B cell (primary cell): ENCODE measurements at regions not wholly inside any gene's neighbourhood (a gene's known extent, or its start where the extent isn't known, plus 50 kb on each side); places are given as distances from the start of the nearest gene placed in this dataset.

Experiments
- ATAC-seq: fragments of 200-7000 bp; cut with Tn5 transposase; one replicate; pipeline ENCODE4 v1.10.0; 2021; ENCODE audit warnings: low read depth, mild to moderate bottlenecking, moderate number of reproducible peaks, moderate library complexity
- CTCF ChIA-PET: fragments of 350-600 bp; sonication (Branson Sonifier 250); formaldehyde crosslinking; loops from one replicate; lab custom pipeline; 2021; ENCODE audit warnings: antibody characterized with exemption, inconsistent platforms; lab: Charles Lee
- POLR2A ChIA-PET: fragments of 350-600 bp; sonication (Branson Sonifier 250); formaldehyde crosslinking; loops from one replicate; lab custom pipeline; 2021; ENCODE audit warnings: antibody characterized with exemption; lab: Charles Lee
- DNase-seq: peaks from one replicate; pipeline ENCODE4 v3.0.0; 2013
- H2AFZ ChIP-seq: 2 replicates; pipeline ENCODE4 v1.6.1; 2012; ENCODE audit warnings: mild to moderate bottlenecking, low read depth, low read length; ENCODE audit not compliant: insufficient read depth, poor library complexity, severe bottlenecking
- H3K27ac ChIP-seq, 2 donors: 1 replicate in 1 of 2; 2 replicates in 1 of 2; pipeline ENCODE4 v1.5.1; 2012 to 2013; ENCODE audit warnings: low read length in 2 of 2, mild to moderate bottlenecking in 2 of 2, moderate library complexity in 1 of 2
- H3K27me3 ChIP-seq, 4 experiments: fragments of 200-600 bp in 1 of 4; sonication (generic) in 1 of 4; replicated peaks in 1 of 4; 1 replicate in 2 of 4; 2 replicates in 2 of 4; pipeline versions ENCODE4 v1.6.1 to v1.7.0; 2013 to 2016; ENCODE audit warnings: low read length in 3 of 4, mild to moderate bottlenecking in 2 of 4, mixed read lengths in 1 of 4, moderate library complexity in 1 of 4; ENCODE audit not compliant: insufficient read depth in 4 of 4, control insufficient read depth in 3 of 4; ENCODE audit errors: control extremely low read depth in 1 of 4
- H3K36me3 ChIP-seq, 2 experiments: replicated peaks in 1 of 2; 1 replicate in 1 of 2; 2 replicates in 1 of 2; pipeline versions ENCODE4 v1.6.1 to v1.7.1; 2013; ENCODE audit warnings: low read length in 1 of 2; ENCODE audit not compliant: insufficient read depth in 2 of 2, control insufficient read depth in 1 of 2; ENCODE audit errors: control extremely low read depth in 1 of 2, extremely low read depth in 1 of 2
- H3K4me1 ChIP-seq, 2 donors: fragments of 200-600 bp in 1 of 2; sonication (generic) in 1 of 2; 1 replicate in 1 of 2; 2 replicates in 1 of 2; pipeline versions ENCODE4 v1.5.1 to v1.6.1; 2013 to 2017; ENCODE audit warnings: low read length in 2 of 2; ENCODE audit not compliant: control insufficient read depth in 2 of 2, insufficient read depth in 2 of 2
- H3K4me2 ChIP-seq: replicated peaks from 2 replicates; pipeline ENCODE3; 2012; ENCODE audit warnings: mild to moderate bottlenecking, low read depth, low read length; ENCODE audit not compliant: poor library complexity, severe bottlenecking
- H3K4me3 ChIP-seq, 5 experiments: fragments of 200-600 bp in 1 of 5; sonication (generic) in 1 of 5; 1 replicate in 3 of 5; 2 replicates in 2 of 5; pipeline versions ENCODE4 v1.5.1 to v1.7.0; 2011 to 2016; ENCODE audit warnings: low read length in 4 of 5, mild to moderate bottlenecking in 4 of 5, low read depth in 2 of 5, control low read depth in 1 of 5, moderate library complexity in 1 of 5; ENCODE audit not compliant: insufficient read depth in 1 of 5; ENCODE audit errors: control extremely low read depth in 1 of 5, extremely low read depth in 1 of 5
- H3K79me2 ChIP-seq: fragments of 200-600 bp; sonication (generic); one replicate; pipeline ENCODE4 v1.6.0; 2016; ENCODE audit warnings: low read length; ENCODE audit not compliant: control insufficient read depth, insufficient read depth
- H3K9ac ChIP-seq: fragments of 200-600 bp; sonication (generic); 2 replicates; pipeline ENCODE4 v1.6.1; 2017; ENCODE audit warnings: mild to moderate bottlenecking, low read length, moderate library complexity
- H3K9me3 ChIP-seq, 3 donors: one replicate each; pipeline versions ENCODE4 v1.6.1 to v1.7.1; 2013; ENCODE audit warnings: low read length in 2 of 3; ENCODE audit not compliant: control insufficient read depth in 2 of 3, insufficient read depth in 1 of 3; ENCODE audit errors: control extremely low read depth in 1 of 3
- H4K20me1 ChIP-seq: 2 replicates; pipeline ENCODE4 v1.6.0; 2012; ENCODE audit warnings: mild to moderate bottlenecking, low read length; ENCODE audit not compliant: insufficient read depth, control insufficient read depth, poor library complexity, severe bottlenecking
- H3K27ac Mint-ChIP-seq: one replicate; pipeline ENCODE4 v1.8.0; 2021; ENCODE audit warnings: mixed read lengths
- H3K27me3 Mint-ChIP-seq: one replicate; pipeline ENCODE4 v1.8.0; 2021; ENCODE audit warnings: mixed read lengths
- H3K4me1 Mint-ChIP-seq: one replicate; pipeline ENCODE4 v1.8.0; 2021; ENCODE audit warnings: mixed read lengths
- H3K4me3 Mint-ChIP-seq: one replicate; pipeline ENCODE4 v1.8.0; 2021; ENCODE audit warnings: mixed read lengths
- H3K9me3 Mint-ChIP-seq: one replicate; pipeline ENCODE4 v1.8.0; 2022; ENCODE audit warnings: mixed read lengths; ENCODE audit not compliant: insufficient read depth
- EZH2 ChIP-seq: IDR thresholded peaks from 2 replicates; pipeline ENCODE4 v1.6.1; 2012; ENCODE audit warnings: borderline replicate concordance, low read depth, mild to moderate bottlenecking, moderate library complexity, low read length; ENCODE audit not compliant: insufficient read depth, poor library complexity, severe bottlenecking
- WGBS: methylation state at CpG from one replicate; pipeline ENCODE4 v1.1.5; 2013; ENCODE audit warnings: missing lambda C conversion rate; ENCODE audit not compliant: insufficient coverage; 5-methylcytosine and 5-hydroxymethylcytosine counted together
- intact Hi-C: fragments of 100-400 bp; cut with micrococcal nuclease; formaldehyde crosslinking; loops from one replicate; pipeline ENCODE4 v1.10.0; 2022
- TF ChIP-seq, protein P1 (sequence below): fragments of 200-600 bp; IDR thresholded peaks from one replicate; pipeline ENCODE4 v1.8.0; 2022; ENCODE audit warnings: antibody characterized with exemption, mild to moderate bottlenecking

DNA sequence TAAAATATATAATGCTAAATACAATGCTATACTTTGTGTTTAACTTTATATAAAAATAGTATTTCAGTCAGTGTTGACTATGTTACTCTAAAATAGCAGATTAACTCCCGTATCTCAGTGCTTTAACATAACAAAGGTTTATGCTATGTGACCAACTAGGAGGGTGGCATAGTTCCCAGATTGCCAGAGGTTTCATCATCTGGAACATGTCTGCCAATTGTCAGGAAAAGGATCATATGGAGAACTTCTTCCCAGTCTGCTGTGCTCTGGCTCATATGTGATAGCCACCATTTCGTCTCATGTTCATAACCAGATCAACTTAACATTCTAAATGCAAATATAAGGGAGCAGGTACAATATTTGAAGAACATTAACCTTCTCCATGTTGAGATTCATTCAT is 720.2 kb downstream of the MCTP2 start:
- no peak for DNase-seq
- intact Hi-C loops, result no loop called here
- no peak for ATAC-seq
- H3K36me3 ChIP-seq, result no peaks in the 10 kb centered on the region
- H3K9ac ChIP-seq, result no peak overlapping the region
- TF ChIP-seq, protein P1, sequence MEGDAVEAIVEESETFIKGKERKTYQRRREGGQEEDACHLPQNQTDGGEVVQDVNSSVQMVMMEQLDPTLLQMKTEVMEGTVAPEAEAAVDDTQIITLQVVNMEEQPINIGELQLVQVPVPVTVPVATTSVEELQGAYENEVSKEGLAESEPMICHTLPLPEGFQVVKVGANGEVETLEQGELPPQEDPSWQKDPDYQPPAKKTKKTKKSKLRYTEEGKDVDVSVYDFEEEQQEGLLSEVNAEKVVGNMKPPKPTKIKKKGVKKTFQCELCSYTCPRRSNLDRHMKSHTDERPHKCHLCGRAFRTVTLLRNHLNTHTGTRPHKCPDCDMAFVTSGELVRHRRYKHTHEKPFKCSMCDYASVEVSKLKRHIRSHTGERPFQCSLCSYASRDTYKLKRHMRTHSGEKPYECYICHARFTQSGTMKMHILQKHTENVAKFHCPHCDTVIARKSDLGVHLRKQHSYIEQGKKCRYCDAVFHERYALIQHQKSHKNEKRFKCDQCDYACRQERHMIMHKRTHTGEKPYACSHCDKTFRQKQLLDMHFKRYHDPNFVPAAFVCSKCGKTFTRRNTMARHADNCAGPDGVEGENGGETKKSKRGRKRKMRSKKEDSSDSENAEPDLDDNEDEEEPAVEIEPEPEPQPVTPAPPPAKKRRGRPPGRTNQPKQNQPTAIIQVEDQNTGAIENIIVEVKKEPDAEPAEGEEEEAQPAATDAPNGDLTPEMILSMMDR, result no peak
- no peak for TF ChIP-seq EZH2
- POLR2A ChIA-PET, result no interaction called here
- CTCF ChIA-PET, result no interaction called here
- Mint-ChIP-seq H3K4me3 (no peak overlapping the region), H3K27ac (no peak overlapping the region), H3K27me3 (no peaks in the 10 kb centered on the region), H3K9me3 (peaks cover 7% of the 10 kb centered on the region), H3K4me1 (no peaks in the 10 kb centered on the region)
- no peak overlapping the region for H3K27ac ChIP-seq
- no CpG with 5 or more reads among the region's 2 CpGs for WGBS
- H3K79me2 ChIP-seq, result no peaks in the 10 kb centered on the region
- H3K9me3 ChIP-seq, result no peaks in the 10 kb centered on the region
- no peaks in the 10 kb centered on the region for H3K27me3 ChIP-seq
- no peak overlapping the region for H3K4me3 ChIP-seq
- H3K4me2 ChIP-seq, result no peak overlapping the region
- H3K4me1 ChIP-seq, result no peaks in the 10 kb centered on the region
- no peak overlapping the region for H2AFZ ChIP-seq
- H4K20me1 ChIP-seq, result no peaks in the 10 kb centered on the region

DNA sequence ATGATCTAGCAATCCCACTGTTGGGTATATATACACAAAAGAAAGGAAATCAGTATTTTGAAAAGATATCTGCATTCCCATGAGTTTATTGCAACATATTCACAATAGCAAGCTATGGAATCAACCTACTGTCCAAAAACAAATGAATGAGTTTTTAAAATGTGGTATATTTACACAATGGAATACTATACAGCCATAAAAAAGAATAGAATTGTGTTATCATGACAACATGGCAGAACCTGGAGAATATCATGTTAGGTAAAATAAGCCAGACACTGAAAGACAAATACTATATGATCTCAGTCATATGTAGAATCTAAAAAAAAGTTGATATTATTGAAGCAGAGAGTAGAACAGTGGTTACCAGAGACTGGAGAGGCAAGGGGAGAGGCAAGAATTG is 732.6 kb downstream of the MCTP2 start:
- DNase-seq, result no peak
- Histone ChIP-seq H3K4me1 (no peaks in the 10 kb centered on the region), H3K36me3 (no peaks in the 10 kb centered on the region), H3K9ac (no peak overlapping the region), H3K27ac (no peak overlapping the region), H3K4me2 (no peak overlapping the region), H2AFZ (no peak overlapping the region), H3K27me3 (no peaks in the 10 kb centered on the region), H3K79me2 (no peaks in the 10 kb centered on the region), H3K9me3 (peaks cover 0 to 6% (median 0%) of the 10 kb centered on the region in 3 donors), H4K20me1 (no peaks in the 10 kb centered on the region), H3K4me3 (no peak overlapping the region)
- intact Hi-C loops, result no loop called here
- H3K27ac Mint-ChIP-seq, result no peak overlapping the region
- no peaks in the 10 kb centered on the region for H3K27me3 Mint-ChIP-seq
- H3K4me3 Mint-ChIP-seq, result no peak overlapping the region
- ChIA-PET CTCF (no interaction called here), POLR2A (no interaction called here)
- ATAC-seq, result no peak
- H3K9me3 Mint-ChIP-seq, result peaks cover 7% of the 10 kb centered on the region
- no peaks in the 10 kb centered on the region for H3K4me1 Mint-ChIP-seq
- TF ChIP-seq, protein P1, result no peak
- no peak for TF ChIP-seq EZH2
